Lower leg skin (tissue), 3 donors: ENCODE measurements at regions not wholly inside any gene's neighbourhood (a gene's known extent, or its start where the extent isn't known, plus 50 kb on each side); places are given as distances from the start of the nearest gene placed in this dataset.

Experiments
- POLR2A ChIP-seq, 2 donors: fragments of 450-650 bp; IDR thresholded peaks; one replicate each; pipeline ENCODE4 v1.6.1; 2016 to 2017; ENCODE audit warnings: antibody characterized with exemption in 2 of 2, mild to moderate bottlenecking in 1 of 2, moderate library complexity in 1 of 2
- TF ChIP-seq, protein P1 (sequence below), 3 donors: fragments of 450-650 bp; IDR thresholded peaks; one replicate each; pipeline ENCODE4 v1.5.1; 2016; ENCODE audit warnings: antibody characterized with exemption in 3 of 3, mild to moderate bottlenecking in 3 of 3, moderate library complexity in 2 of 3

DNA sequence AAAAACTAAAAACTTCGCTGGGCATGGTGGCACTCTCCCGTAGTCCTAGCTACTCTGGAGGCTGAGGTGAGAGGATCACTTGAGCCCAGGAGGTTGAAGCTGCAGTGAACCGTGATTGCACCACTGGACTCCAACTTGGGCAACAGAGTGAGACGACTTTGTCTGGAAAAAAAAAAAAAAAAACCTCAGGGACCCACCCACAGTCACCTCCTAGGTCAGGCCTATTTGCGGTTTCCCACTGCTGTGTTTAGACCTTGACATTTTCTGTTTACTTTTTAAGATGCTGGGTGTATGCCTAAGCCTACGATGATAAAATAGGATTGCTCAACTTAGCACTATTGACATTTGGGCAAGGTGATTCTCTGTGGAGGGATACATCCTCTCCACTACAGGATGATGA lies 197.4 kb upstream of the TBL1X start:
- TF ChIP-seq, protein P1, sequence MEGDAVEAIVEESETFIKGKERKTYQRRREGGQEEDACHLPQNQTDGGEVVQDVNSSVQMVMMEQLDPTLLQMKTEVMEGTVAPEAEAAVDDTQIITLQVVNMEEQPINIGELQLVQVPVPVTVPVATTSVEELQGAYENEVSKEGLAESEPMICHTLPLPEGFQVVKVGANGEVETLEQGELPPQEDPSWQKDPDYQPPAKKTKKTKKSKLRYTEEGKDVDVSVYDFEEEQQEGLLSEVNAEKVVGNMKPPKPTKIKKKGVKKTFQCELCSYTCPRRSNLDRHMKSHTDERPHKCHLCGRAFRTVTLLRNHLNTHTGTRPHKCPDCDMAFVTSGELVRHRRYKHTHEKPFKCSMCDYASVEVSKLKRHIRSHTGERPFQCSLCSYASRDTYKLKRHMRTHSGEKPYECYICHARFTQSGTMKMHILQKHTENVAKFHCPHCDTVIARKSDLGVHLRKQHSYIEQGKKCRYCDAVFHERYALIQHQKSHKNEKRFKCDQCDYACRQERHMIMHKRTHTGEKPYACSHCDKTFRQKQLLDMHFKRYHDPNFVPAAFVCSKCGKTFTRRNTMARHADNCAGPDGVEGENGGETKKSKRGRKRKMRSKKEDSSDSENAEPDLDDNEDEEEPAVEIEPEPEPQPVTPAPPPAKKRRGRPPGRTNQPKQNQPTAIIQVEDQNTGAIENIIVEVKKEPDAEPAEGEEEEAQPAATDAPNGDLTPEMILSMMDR (IDR thresholded peaks at IDR 0.05): no peak
- TF ChIP-seq POLR2A (IDR thresholded peaks at IDR 0.05): no peak
